KOPT-K1 (cell line): ENCODE measurements at regions not wholly inside any gene's neighbourhood (a gene's known extent, or its start where the extent isn't known, plus 50 kb on each side); places are given as distances from the start of the nearest gene placed in this dataset.

ENCODE experiments used
- H3K27ac ChIP-seq: fragments of 200-600 bp; sonication (generic); 2 replicates; pipeline ENCODE4 v1.5.1; 2016; ENCODE audit warnings: antibody characterized with exemption, mild to moderate bottlenecking, low read depth, low read length; ENCODE audit not compliant: poor library complexity, severe bottlenecking
- H3K36me3 ChIP-seq: fragments of 200-600 bp; sonication (generic); 2 replicates; pipeline ENCODE4 v1.5.1; 2017; ENCODE audit warnings: antibody characterized with exemption, mild to moderate bottlenecking, low read length, moderate library complexity; ENCODE audit not compliant: insufficient read depth
- H3K9me3 ChIP-seq: fragments of 200-600 bp; sonication (generic); 2 replicates; pipeline ENCODE4 v1.5.1; 2017; ENCODE audit warnings: antibody characterized with exemption, low read length, mild to moderate bottlenecking; ENCODE audit not compliant: insufficient read depth, poor library complexity, severe bottlenecking

DNA sequence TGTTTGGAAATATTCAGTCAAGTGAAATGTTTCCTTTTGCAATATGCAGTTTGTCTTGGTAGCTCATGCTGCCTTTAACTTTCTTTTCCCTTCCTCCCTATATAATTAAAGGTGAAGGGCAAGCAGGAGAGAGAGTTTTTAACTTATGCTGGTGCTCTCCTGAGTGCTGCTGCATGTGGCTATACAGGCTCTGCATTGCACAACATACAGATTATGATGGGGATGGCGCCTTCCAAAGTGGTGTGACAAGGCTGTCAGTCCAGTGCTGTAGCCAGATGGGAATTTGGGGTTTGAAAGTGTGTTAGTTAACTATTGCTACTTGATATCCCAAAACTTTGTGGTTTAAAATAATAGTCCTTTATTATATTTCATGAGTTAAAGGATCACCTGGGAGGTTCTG, 199.0 kb downstream of the ATP23 start:
- Histone ChIP-seq H3K27ac (no peak overlapping the region), H3K9me3 (no peaks in the 10 kb centered on the region), H3K36me3 (no peaks in the 10 kb centered on the region)

DNA sequence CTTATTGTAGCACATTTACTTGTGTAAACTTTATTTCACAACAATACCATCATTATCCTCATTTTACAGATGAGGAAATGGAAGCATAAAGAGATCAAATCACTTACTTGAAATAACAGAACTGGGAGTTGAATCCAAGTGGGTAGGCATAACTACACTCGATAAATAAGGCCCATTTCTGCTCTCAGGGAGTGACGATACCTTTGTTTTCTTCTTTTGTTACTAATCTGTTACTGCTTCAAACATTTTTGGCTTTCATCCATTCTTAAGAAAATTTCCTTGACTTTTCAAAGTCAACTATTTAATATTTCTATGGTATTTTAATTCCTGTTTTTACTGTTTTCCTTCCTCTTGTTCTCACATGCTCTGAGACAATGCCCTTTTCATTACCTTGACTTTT, 201.6 kb downstream of the ATP23 start:
- H3K36me3 ChIP-seq = no peaks in the 10 kb centered on the region
- H3K9me3 ChIP-seq = no peaks in the 10 kb centered on the region
- no peak overlapping the region for H3K27ac ChIP-seq

GRCh38 chr12:58143498-58143995, 202.2 kb downstream of the ATP23 start:
- H3K36me3 ChIP-seq = no peaks in the 10 kb centered on the region
- H3K9me3 ChIP-seq = no peaks in the 10 kb centered on the region
- no peak overlapping the region for H3K27ac ChIP-seq

GRCh38 chr12:58148405-58148804, 207.0 kb downstream of the ATP23 start:
- Histone ChIP-seq H3K36me3 (no peaks in the 10 kb centered on the region), H3K9me3 (no peaks in the 10 kb centered on the region), H3K27ac (no peak overlapping the region)

DNA sequence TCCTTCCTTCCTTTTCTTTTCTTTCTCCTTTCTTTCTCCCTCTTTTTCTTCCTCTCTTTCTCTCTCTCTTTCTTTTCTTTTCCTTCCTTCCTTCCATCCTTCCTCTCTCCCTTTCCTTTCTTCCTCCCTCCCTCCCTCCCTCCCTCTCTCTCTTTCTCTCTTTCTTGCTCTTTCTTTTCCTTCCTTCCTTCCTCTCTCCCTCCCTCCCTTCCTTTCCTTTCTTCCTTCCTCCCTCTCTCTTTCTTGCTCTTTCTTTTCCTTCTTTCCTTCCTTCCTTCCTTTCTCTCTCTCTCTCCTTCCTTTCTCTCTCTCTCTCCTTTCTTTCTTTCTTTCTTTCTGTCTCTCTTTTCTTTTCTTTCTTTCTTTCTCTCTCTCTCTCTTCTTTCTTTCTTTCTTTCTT, 207.6 kb downstream of the ATP23 start:
- no peaks in the 10 kb centered on the region for H3K36me3 ChIP-seq

GRCh38 chr12:58154359-58154758, 213.0 kb downstream of the ATP23 start:
- Histone ChIP-seq H3K9me3 (no peaks in the 10 kb centered on the region), H3K36me3 (no peaks in the 10 kb centered on the region), H3K27ac (no peak overlapping the region)

More for the DNA sequence above, 207.6 kb downstream of the ATP23 start:
- no peaks in the 10 kb centered on the region for H3K9me3 ChIP-seq
- no peak overlapping the region for H3K27ac ChIP-seq

DNA sequence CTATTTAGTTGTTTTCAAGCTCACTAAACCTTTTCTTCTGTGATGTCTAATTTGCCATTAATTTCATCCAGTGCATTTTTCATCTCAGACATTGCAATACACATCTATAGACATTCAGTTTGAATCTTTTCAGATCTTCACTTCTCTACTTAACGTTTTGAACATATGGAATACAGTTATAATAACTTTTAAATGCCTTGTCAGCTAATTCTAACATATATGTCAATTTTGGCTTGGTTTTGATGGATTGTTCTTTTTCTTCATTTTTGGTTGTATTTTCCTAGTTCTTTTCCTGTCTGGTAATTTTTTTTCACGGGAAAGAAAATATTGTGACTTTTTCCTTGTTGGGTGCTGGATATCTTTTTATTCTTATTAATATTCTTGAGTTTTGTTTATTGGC, 215.3 kb downstream of the ATP23 start:
- Histone ChIP-seq H3K27ac (no peak overlapping the region), H3K9me3 (no peaks in the 10 kb centered on the region), H3K36me3 (no peaks in the 10 kb centered on the region)

- Histone ChIP-seq H3K36me3 (no peaks in the 10 kb centered on the region), H3K27ac (no peak overlapping the region), H3K9me3 (no peaks in the 10 kb centered on the region)
Measured at GRCh38 chr12:58159941-58160340, 218.6 kb downstream of the ATP23 start.

DNA sequence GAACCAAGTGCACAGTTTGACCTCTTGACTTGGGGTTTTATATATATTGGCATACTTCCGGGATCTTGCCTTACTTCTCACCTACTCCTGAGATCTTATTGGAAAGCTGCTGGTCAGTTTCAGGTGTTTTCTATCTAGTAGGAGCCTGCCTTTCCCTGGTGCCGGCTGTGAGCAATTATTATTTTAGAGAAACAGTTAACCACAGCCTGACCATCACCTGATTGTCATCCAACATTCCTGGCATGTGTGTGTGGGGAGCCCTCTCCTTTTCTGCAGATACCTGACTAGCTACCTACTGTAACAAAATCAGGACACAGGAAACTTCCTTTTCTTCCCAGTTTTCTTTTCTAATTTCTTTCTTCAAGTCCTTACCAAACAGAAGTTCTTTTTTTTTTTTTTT, 220.4 kb downstream of the ATP23 start:
- H3K27ac ChIP-seq = no peak overlapping the region
- no peaks in the 10 kb centered on the region for H3K36me3 ChIP-seq
- no peaks in the 10 kb centered on the region for H3K9me3 ChIP-seq

DNA sequence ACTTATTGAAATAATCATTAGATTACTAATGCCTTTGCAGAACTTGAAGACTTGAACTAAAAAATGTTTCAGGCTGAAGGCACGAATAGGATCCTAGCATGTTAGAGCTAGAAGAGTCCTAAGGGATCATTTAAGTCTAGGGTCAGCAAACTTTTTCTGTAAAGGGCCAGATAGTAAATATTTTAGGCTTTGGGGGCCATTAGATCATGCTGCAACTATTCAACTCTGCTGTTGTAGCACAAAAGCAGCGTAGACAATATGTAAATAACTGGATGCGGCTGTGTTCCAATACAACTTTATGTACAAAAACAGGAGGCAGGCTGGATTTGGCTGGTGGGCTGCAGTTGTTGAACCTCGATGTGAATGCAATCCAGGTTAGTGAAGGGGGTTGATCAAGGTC, 221.7 kb downstream of the ATP23 start:
- Histone ChIP-seq H3K36me3 (no peaks in the 10 kb centered on the region), H3K27ac (no peak overlapping the region), H3K9me3 (no peaks in the 10 kb centered on the region)

GRCh38 chr12:58166643-58167042, 225.3 kb downstream of the ATP23 start:
- Histone ChIP-seq H3K9me3 (no peaks in the 10 kb centered on the region), H3K27ac (no peak overlapping the region), H3K36me3 (no peaks in the 10 kb centered on the region)

DNA sequence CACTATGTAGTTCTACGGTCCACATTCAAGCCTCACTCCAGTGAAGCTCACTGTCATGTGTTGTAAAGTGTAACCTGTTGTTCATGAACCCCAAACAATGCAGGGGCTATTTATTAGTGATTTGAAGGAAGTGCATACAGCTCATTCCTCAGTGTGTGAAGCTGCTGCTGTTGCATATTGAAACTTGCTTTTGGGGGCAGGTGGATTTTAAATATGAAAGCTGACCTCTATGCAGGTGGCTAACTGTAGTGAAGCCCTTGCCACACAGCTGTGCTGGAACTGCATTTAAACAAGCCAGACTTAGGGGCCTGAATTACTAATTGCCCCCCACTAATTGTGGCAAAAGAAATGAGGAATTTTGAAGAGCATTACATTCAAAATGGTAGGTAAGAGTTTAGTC, 226.3 kb downstream of the ATP23 start:
- H3K9me3 ChIP-seq = no peaks in the 10 kb centered on the region
- no peaks in the 10 kb centered on the region for H3K36me3 ChIP-seq
- no peak overlapping the region for H3K27ac ChIP-seq

DNA sequence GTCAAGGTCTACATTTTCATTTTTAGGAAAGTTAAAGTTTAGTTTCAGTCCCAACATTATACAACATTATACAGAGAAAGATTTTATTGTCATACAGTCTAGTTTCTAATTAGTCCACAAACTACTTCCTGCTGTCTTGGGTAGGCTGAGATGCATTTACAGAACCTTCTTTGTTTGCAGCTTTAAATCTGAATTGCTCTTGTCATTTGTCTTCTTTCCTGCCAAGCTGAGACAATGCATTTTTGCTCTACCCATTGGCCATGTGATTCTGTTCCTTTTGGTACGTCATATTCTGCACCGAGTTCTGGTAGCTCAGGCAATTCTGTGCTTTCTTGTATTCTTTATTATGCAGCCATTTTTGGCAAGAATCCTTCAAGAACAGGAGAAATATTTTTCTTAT, 228.5 kb downstream of the ATP23 start:
- H3K9me3 ChIP-seq = no peaks in the 10 kb centered on the region
- no peaks in the 10 kb centered on the region for H3K36me3 ChIP-seq
- H3K27ac ChIP-seq = no peak overlapping the region

- no peaks in the 10 kb centered on the region for H3K9me3 ChIP-seq
- H3K36me3 ChIP-seq = no peaks in the 10 kb centered on the region
- H3K27ac ChIP-seq = no peak overlapping the region
Measured at GRCh38 chr12:58171914-58172313, 230.5 kb downstream of the ATP23 start.

GRCh38 chr12:58172433-58173073, 231.2 kb downstream of the ATP23 start:
- Histone ChIP-seq H3K9me3 (no peaks in the 10 kb centered on the region), H3K27ac (no peak overlapping the region), H3K36me3 (no peaks in the 10 kb centered on the region)

GRCh38 chr12:58174316-58174715, 232.9 kb downstream of the ATP23 start:
- Histone ChIP-seq H3K9me3 (no peaks in the 10 kb centered on the region), H3K27ac (no peak overlapping the region)

More at GRCh38 chr12:58174316-58174715, 232.9 kb downstream of the ATP23 start:
- no peaks in the 10 kb centered on the region for H3K36me3 ChIP-seq
